Ureter (tissue), 1 donor: ENCODE measurements at regions not wholly inside any gene's neighbourhood (a gene's known extent, or its start where the extent isn't known, plus 50 kb on each side); places are given as distances from the start of the nearest gene placed in this dataset.
"Not testable (repeated sequence)": the region's sequence is repeated elsewhere in the genome, so short reads cannot be mapped to it uniquely, and the experiment has no call there.

Experiments used
- DNase-seq: peaks from one replicate; pipeline ENCODE4 v3.0.0-alpha.2; 2020; ENCODE audit warnings: low spot score
- donor health status: DM: yes; HTN: yes; CAD: no.

- no peak for DNase-seq
These were observed 565.7 kb upstream of the ANKRD30A start for GRCh38 chr10:36559412-36560400.

- DNase-seq, result no peak
These were observed 568.9 kb upstream of the ANKRD30A start for GRCh38 chr10:36556468-36556867.

DNA sequence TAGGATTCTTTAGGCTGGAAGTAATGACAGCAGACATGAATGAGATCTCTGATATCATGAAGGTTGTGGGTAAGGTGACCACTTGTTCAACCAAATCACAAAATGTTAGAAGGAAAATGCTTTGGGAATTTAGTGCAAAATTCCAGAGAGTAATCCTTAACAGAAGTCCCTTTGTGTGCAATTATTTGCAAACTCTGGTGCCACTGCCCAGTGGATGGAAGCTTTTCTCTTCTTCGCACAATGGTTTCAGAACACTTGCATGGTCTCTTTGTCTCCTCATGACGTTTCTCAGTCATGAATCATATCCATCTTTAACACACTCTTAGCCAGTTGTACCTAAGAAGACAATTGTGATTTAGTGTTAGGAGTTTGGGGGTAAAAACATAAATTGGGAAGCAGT is 570.4 kb upstream of the ANKRD30A start:
- DNase-seq, result no peak

DNA sequence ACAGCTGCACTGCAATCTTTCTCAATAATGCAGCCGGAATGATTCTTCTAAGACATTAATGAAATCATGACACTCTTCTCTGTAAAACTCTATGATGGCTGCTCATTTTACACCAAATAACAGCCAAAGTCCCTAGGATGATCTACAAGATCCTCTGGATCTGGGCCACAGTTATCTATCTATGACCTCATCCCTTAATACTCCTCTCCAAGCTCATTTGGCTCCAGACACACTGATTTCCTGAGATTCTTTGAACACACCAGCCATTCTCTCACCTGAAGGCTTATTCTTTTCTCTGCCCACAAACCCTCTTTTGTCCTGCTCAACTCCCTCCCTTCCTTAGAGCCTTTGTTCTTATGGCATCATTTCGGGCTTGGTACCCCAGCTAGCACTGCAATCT is 577.4 kb upstream of the ANKRD30A start:
- no peak for DNase-seq

- no peak for DNase-seq
These were observed 582.9 kb upstream of the ANKRD30A start for GRCh38 chr10:36542493-36542892.

GRCh38 chr10:36540611-36541010 is 584.8 kb upstream of the ANKRD30A start:
- DNase-seq, result no peak

DNA sequence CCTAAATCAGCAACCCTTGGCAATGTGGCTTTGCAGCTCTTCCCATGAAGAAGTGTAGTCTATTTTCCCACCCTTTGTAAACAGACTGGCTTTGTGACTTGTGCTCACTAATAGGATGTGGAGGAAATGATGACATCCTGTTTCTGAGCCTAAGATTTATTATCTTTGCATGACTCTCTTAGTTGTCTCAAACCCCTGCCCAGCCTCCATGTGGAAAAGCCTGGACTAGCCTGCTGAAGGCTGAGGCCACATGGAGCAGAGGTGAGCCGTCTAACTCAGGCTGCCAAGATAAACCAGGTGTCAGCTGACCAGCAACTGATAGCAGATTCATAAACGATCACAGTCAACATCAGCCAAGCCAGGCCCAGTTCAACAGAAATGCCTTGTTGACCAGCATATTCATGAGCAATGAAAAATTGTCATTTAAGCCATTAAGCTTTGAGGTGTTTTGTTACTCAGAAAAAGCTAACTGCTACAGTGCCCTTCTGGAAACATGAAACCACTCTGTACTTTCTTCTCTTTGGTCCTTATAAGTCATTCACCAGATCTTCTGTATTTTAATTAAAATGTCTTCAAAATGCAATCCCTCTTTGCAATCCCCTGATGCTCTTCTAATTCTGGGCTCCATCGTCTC is 586.3 kb upstream of the ANKRD30A start:
- DNase-seq, result no peak

GRCh38 chr10:36534471-36535002 is 590.9 kb upstream of the ANKRD30A start:
- DNase-seq, result no peak

- DNase-seq, result no peak
These were observed 591.5 kb upstream of the ANKRD30A start for GRCh38 chr10:36533861-36534260.

GRCh38 chr10:36533316-36533715 is 592.1 kb upstream of the ANKRD30A start:
- no peak for DNase-seq

DNA sequence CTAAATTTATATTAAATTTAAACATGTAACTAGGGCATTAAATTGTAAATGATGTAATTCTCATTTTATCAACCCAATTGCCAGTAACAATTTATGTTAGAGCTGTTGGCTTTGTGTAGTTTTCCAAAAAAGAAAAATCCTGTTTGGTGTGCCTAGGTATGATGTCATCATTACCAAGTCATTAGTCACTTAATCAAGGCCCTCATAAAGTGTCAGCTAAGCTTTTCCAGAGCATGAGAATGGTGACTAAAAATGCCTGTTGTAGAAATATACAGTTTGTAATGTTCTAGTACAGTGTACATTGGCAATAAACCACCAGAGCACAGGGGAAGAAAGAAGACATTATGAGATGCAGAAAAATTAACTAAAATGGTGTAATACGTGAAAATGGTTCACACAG is 593.8 kb upstream of the ANKRD30A start:
- no peak for DNase-seq

GRCh38 chr10:36526033-36526432 is 599.4 kb upstream of the ANKRD30A start:
- DNase-seq, result no peak

DNA sequence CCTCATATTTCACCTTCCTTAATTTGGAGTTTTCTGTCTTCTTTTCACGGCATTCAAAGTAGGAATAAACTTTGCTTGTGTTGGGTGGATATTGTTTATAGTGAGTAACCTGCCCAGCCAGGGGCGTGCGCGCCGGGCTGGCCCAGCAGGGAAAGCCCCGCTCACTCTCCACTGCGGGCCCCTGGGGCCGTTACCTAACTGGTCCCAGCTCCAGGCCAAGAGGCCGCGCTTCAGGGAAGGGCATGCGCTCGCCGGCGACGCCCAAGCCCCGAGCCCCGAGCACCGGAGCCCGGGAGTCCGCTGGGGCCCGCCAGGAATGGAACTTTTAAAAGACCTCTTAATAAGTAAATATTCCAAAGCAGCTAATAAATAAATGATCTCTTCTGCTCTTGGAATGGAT is 601.3 kb upstream of the ANKRD30A start:
- not testable (repeated sequence) for DNase-seq

DNA sequence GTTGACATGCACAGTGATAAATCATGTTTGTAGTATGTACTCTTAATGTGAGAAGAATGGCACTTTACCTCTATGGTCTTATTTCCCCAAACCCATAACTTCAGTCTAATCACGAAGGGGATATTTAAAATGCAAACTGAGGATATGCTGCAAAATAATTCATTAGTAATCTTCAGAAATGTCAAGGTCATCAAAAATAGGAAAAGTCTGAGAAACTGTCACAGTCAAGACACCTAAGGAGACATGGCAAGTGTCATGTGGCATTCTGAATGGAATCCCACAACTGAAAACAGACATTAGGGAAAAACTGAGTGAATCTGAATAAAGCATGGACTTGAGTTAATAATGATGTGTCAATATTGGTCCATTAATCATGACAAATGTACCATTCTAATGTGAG is 605.5 kb upstream of the ANKRD30A start:
- DNase-seq, result no peak

DNA sequence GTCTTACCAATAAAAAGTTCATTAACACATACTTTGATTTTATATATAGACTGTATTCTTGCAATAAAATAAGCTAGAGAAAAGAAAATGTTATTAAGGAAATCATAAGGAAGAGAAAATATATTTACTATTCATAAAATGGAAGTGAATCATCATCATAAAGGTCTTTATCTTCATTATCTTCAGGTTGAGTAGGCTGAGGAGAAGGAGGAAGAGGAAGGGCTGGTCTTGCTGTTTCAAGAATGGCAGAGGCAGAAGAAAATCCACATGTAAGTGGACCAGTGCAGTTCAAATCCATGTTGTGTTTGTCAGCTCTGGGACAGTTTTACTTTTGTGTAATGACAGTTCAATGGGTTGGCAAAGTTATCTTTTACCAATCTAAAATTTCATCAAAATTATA is 609.1 kb upstream of the ANKRD30A start:
- no peak for DNase-seq

DNA sequence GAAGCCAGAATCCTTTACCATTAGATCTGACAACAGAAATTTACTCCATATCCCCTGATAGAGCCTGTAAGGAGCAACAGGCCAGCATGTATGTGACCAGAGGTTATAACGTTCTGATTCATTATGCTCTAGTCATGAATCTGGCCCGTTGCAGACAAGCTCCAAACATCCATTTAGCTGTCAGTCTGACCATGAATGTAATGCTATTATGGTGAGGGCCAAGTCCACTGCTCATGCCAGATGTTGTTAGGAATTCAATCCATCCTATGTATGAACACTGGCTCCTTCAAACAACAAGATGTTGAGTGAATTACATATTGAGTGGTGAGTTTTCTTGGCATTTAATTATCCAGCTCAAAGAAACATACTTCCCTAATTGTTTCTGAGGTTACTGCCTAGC is 610.1 kb upstream of the ANKRD30A start:
- DNase-seq, result no peak

- DNase-seq, result no peak
These were observed 617.7 kb upstream of the ANKRD30A start for GRCh38 chr10:36507715-36508114.

GRCh38 chr10:36506697-36507496 is 618.5 kb upstream of the ANKRD30A start:
- DNase-seq, result no peak

DNA sequence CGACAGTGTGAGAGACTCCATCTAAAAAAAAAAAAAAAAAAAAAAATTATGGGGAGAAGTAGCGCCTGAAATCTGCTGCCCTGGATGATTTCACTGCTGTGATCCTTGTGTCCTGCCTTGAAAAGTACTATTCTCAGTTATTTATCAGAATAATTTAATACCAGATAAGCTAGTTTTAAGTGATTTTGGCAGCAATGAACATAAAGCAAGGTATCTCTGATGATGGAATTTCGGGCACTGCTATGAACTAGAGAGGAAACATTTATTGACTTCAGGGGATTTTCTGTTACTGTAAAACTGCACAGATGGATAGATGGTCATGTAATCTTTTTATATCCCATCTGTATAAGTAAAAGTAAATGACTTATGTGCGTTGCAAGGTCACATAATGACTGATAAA is 619.1 kb upstream of the ANKRD30A start:
- no peak for DNase-seq

DNA sequence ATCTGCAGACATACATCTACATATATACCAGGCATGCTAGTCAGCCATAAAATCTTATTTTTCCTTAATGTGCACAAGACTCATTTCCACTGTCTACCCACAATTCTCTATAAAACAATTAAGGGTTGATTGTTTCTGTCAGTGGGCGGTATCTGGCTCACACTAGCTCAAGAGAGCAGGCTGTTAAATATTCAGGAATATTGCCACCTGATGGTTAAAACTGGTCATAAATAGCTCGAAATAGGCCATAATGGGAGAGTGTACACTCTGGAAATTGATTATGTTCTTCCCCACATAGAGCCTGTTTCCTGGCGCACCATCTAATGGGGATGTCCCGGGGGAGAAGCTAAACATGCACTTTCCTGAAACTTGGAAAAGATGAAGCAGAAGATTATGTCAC is 620.6 kb upstream of the ANKRD30A start:
- no peak for DNase-seq

- DNase-seq, result no peak
These were observed 625.1 kb upstream of the ANKRD30A start for GRCh38 chr10:36500266-36500665.

DNA sequence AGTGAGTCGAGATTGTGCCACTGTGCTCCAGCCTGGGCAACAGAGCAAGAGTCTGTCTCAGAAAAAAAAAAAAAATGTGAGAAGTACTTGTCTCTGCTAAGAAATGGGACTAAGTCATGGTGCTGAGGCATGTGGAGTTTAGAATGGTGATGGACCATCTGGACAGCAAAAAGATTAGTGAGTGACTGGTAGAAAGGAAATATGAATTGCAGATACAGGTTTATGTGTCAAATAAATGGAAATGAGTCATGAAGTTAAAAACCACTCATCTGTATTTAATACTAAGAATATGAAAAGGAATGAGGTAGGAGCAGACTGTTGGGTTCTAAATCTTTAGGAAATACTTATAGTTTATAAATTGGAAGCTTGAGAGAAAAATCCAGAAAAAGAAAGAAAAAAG is 625.7 kb upstream of the ANKRD30A start:
- no peak for DNase-seq
